HTR-8/SVneo (cell line): ENCODE measurements at regions not wholly inside any gene's neighbourhood (a gene's known extent, or its start where the extent isn't known, plus 50 kb on each side); places are given as distances from the start of the nearest gene placed in this dataset.
"Not testable (repeated sequence)": the region's sequence is repeated elsewhere in the genome, so short reads cannot be mapped to it uniquely, and the experiment has no call there.

Experiments
- DNase-seq: peaks from one replicate; pipeline ENCODE4 v3.0.0; 2011; ENCODE audit warnings: low spot score, mixed read lengths; ENCODE audit not compliant: insufficient read length
- FAIRE-seq: peaks from 2 replicates; lab custom pipeline; 2011; peaks lifted over from hg19 to GRCh38; lab: Jason Lieb, UNC

- DNase-seq, result no peak
- no peak for FAIRE-seq
These were observed 180.9 kb upstream of the TBL1XR1 start for GRCh38 chr3:177378168-177378567.

GRCh38 chr3:177379045-177379444 lies 181.8 kb upstream of the TBL1XR1 start:
- no peak for FAIRE-seq
- DNase-seq, result no peak

- DNase-seq (no peak), FAIRE-seq (no peak)
These were observed 183.8 kb upstream of the TBL1XR1 start for GRCh38 chr3:177381070-177381469.

GRCh38 chr3:177382944-177383343 lies 185.7 kb upstream of the TBL1XR1 start:
- FAIRE-seq (no peak), DNase-seq (no peak)

- DNase-seq, result no peak
- no peak for FAIRE-seq
These were observed 187.9 kb upstream of the TBL1XR1 start for GRCh38 chr3:177385186-177385585.

GRCh38 chr3:177385831-177386301 lies 188.6 kb upstream of the TBL1XR1 start:
- DNase-seq (peak; percentile 12), FAIRE-seq (no peak)

- no peak for FAIRE-seq
- DNase-seq, result no peak
These were observed 190.9 kb upstream of the TBL1XR1 start for GRCh38 chr3:177388209-177388608.

GRCh38 chr3:177394231-177395024 lies 197.1 kb upstream of the TBL1XR1 start:
- DNase-seq, FAIRE-seq: not testable (repeated sequence)

GRCh38 chr3:177396733-177397132 lies 199.5 kb upstream of the TBL1XR1 start:
- FAIRE-seq (no peak), DNase-seq (no peak)

GRCh38 chr3:177401375-177401774 lies 204.1 kb upstream of the TBL1XR1 start:
- FAIRE-seq (no peak), DNase-seq (no peak)

GRCh38 chr3:177402533-177402932 lies 205.3 kb upstream of the TBL1XR1 start:
- DNase-seq (no peak), FAIRE-seq (no peak)

- DNase-seq (no peak), FAIRE-seq (no peak)
These were observed 207.9 kb upstream of the TBL1XR1 start for GRCh38 chr3:177405191-177405672.

- FAIRE-seq (no peak), DNase-seq (no peak)
These were observed 213.4 kb upstream of the TBL1XR1 start for GRCh38 chr3:177410730-177411129.

GRCh38 chr3:177411201-177411600 lies 213.9 kb upstream of the TBL1XR1 start:
- FAIRE-seq (no peak), DNase-seq (no peak)

GRCh38 chr3:177412677-177413170 lies 215.4 kb upstream of the TBL1XR1 start:
- DNase-seq, FAIRE-seq: not testable (repeated sequence)

GRCh38 chr3:177414093-177414492 lies 216.8 kb upstream of the TBL1XR1 start:
- FAIRE-seq (no peak), DNase-seq (no peak)

GRCh38 chr3:177418787-177419186 lies 221.5 kb upstream of the TBL1XR1 start:
- no peak for DNase-seq
- FAIRE-seq, result no peak

GRCh38 chr3:177419904-177420601 lies 222.8 kb upstream of the TBL1XR1 start:
- FAIRE-seq, result no peak
- peak; percentile 31 for DNase-seq

GRCh38 chr3:177420651-177421480 lies 223.6 kb upstream of the TBL1XR1 start:
- FAIRE-seq, result no peak
- DNase-seq, result peak; percentile 43

GRCh38 chr3:177421481-177421785 lies 224.2 kb upstream of the TBL1XR1 start:
- DNase-seq (no peak), FAIRE-seq (no peak)
